Uterus (tissue), 3 donors: ENCODE measurements at regions not wholly inside any gene's neighbourhood (a gene's known extent, or its start where the extent isn't known, plus 50 kb on each side); places are given as distances from the start of the nearest gene placed in this dataset.

Experiments
- DNase-seq, 2 donors: peaks; one replicate each; pipeline ENCODE4 v3.0.0-alpha.2; 2019 to 2020
- H3K27ac ChIP-seq, 2 donors: fragments of 200-600 bp; sonication (generic); 1 replicate in 1 of 2; 2 replicates in 1 of 2; pipeline ENCODE4 v1.5.1; 2016 to 2018
- H3K27me3 ChIP-seq, 2 donors: fragments of 200-600 bp; sonication (generic); one replicate each; pipeline ENCODE4 v1.5.1; 2018 to 2019; ENCODE audit warnings: control low read depth in 1 of 2
- H3K36me3 ChIP-seq, 2 donors: fragments of 200-600 bp; sonication (generic); one replicate each; pipeline ENCODE4 v1.5.1; 2019; ENCODE audit warnings: control low read depth in 1 of 2
- H3K4me1 ChIP-seq, 2 donors: fragments of 200-600 bp; sonication (generic); one replicate each; pipeline ENCODE4 v1.5.1; 2018 to 2019; ENCODE audit warnings: control low read depth in 1 of 2
- H3K4me3 ChIP-seq, 2 donors: fragments of 200-600 bp; sonication (generic); 1 replicate in 1 of 2; 2 replicates in 1 of 2; pipeline ENCODE4 v1.5.1; 2018 to 2019; ENCODE audit warnings: mild to moderate bottlenecking in 1 of 2
- H3K9me3 ChIP-seq, 2 donors: fragments of 200-600 bp; sonication (generic); one replicate each; pipeline ENCODE4 v1.5.1; 2019; ENCODE audit warnings: control low read depth in 1 of 2
- POLR2A ChIP-seq, 2 donors: fragments of 450-650 bp; IDR thresholded peaks; one replicate each; pipeline ENCODE4 v1.6.1; 2016; ENCODE audit warnings: antibody characterized with exemption in 2 of 2, mild to moderate bottlenecking in 1 of 2, moderate library complexity in 1 of 2
- intact Hi-C: fragments of 100-400 bp; cut with DNase I; formaldehyde crosslinking; loops from one replicate; pipeline ENCODE4 v1.15.1; 2023; ENCODE audit warnings: low total_unique reads
- TF ChIP-seq, protein P1 (sequence below), 4 experiments: fragments of 200-600 bp in 2 of 4; fragments of 450-650 bp in 2 of 4; sonication (generic) in 2 of 4; IDR thresholded peaks; one replicate each; pipeline ENCODE4 v1.5.1; 2016 to 2019; ENCODE audit warnings: antibody characterized with exemption in 4 of 4, mild to moderate bottlenecking in 2 of 4, moderate library complexity in 1 of 4
- donor health status: DM: yes; HTN: yes; CAD: no.

DNA sequence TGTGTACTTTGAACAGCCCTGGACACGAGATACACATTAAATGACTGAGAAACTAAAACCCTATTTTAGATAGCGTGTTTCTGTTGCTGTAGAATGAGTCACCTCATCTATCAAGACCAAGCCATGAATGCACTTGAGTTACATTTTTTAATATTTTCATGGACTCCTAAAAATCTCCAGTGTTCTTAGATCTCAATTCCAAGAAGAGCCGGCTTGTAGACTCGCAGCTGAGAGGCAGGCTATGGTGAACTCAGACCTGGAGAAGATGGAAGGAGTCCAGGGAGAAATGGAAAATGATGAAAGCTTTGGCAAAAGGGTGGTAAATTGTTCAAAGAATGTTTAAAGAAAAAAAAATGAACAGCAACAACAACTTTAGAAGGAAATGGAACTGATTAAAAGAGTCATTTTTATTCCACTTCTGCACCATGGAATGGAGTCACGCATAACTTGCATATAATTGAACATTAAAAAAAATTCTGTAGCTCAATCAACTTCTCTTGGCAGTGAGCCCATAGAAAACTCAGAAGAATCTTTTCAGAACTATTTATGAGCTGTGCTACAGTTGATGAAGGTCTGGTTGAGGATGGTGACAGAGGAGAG is 129.8 kb downstream of the MXRA5 start:
- DNase-seq: no peak
- Histone ChIP-seq H3K36me3 (no peaks in the 10 kb centered on the region), H3K9me3 (no peaks in the 10 kb centered on the region), H3K4me1 (no peaks in the 10 kb centered on the region), H3K4me3 (no peak overlapping the region), H3K27ac (no peak overlapping the region), H3K27me3 (no peaks in the 10 kb centered on the region)
- no peak for TF ChIP-seq POLR2A (IDR thresholded peaks at IDR 0.05)
- TF ChIP-seq, protein P1, sequence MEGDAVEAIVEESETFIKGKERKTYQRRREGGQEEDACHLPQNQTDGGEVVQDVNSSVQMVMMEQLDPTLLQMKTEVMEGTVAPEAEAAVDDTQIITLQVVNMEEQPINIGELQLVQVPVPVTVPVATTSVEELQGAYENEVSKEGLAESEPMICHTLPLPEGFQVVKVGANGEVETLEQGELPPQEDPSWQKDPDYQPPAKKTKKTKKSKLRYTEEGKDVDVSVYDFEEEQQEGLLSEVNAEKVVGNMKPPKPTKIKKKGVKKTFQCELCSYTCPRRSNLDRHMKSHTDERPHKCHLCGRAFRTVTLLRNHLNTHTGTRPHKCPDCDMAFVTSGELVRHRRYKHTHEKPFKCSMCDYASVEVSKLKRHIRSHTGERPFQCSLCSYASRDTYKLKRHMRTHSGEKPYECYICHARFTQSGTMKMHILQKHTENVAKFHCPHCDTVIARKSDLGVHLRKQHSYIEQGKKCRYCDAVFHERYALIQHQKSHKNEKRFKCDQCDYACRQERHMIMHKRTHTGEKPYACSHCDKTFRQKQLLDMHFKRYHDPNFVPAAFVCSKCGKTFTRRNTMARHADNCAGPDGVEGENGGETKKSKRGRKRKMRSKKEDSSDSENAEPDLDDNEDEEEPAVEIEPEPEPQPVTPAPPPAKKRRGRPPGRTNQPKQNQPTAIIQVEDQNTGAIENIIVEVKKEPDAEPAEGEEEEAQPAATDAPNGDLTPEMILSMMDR (IDR thresholded peaks at IDR 0.05): no peak
- intact Hi-C loops: no loop called here

DNA sequence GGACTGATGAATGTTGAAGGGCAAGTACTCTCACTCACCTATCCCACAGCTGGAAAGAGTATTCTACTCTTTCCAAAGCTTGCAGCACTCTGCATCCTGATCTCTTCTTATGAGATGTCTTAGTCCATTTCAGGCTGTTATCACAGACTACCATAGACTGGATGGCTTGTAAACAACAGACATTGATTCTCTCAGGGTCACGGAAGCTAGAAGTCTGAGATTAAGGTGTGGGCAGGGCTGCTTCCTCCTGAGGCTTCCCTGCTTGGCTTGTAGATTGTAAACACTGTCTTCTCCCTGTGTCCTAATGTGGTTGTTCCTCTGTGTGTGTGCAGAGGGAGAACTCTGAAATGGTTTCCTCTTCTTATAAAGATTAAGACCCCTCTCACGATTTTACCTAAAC is 131.2 kb downstream of the MXRA5 start:
- TF ChIP-seq, protein P1 (IDR thresholded peaks at IDR 0.05): no peak
- no peak for TF ChIP-seq POLR2A (IDR thresholded peaks at IDR 0.05)
- no peak for DNase-seq
- H3K4me3 ChIP-seq: no peak overlapping the region

DNA sequence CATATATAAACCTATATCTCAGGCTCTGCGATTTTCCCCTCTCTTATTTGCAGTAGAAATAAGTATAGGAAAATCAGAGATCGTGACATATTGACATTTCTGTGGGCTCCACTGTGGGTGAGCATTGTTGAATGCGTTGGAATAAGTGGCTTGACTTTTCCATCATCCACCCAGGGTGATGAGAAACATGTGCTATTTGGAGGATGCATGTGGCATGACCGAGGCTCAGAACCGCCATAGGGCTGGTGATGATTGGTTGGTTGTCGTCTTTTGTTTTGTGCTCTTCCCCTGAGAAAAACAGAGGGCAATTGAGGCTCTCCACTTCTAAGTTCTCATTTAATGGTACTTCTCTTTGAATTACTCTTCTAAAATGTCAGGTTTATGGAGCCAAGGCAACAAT is 140.1 kb downstream of the MXRA5 start:
- no peak for TF ChIP-seq POLR2A (IDR thresholded peaks at IDR 0.05)
- TF ChIP-seq, protein P1 (IDR thresholded peaks at IDR 0.05): no peak
- Histone ChIP-seq H3K4me3 (no peak overlapping the region), H3K27me3 (no peaks in the 10 kb centered on the region), H3K4me1 (no peaks in the 10 kb centered on the region), H3K36me3 (no peaks in the 10 kb centered on the region), H3K9me3 (no peaks in the 10 kb centered on the region), H3K27ac (no peak overlapping the region)
- DNase-seq: no peak
- intact Hi-C loops: no loop called here

More for the DNA sequence above, 131.2 kb downstream of the MXRA5 start:
- intact Hi-C loops: no loop called here
- no peak overlapping the region for H3K27ac ChIP-seq
- no peaks in the 10 kb centered on the region for H3K36me3 ChIP-seq
- no peaks in the 10 kb centered on the region for H3K9me3 ChIP-seq
- H3K27me3 ChIP-seq: no peaks in the 10 kb centered on the region
- no peaks in the 10 kb centered on the region for H3K4me1 ChIP-seq

DNA sequence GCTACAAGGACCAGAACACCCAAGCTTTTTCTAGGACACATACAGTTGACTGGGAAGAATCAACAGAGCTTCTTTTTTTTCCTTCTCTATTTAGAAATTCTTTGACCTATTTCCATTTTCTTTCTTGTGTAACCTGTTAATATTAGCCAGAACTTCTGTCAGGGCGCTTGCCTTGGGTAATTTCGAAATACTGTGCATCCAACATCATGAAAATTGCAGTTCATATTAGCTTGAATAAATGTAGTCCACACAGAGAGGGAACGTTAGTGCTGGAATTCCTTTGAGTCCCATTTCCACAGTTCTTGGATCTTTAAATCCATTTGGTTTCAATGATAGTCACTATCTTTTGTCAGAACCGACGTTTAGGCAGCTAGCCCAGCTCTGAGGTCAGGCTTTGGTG is 141.8 kb downstream of the MXRA5 start:
- peaks cover 0 to 4% of the 10 kb centered on the region in 2 donors for H3K27me3 ChIP-seq
- H3K4me1 ChIP-seq: no peaks in the 10 kb centered on the region
- intact Hi-C loops: no loop called here
- no peaks in the 10 kb centered on the region for H3K36me3 ChIP-seq
- no peak overlapping the region for H3K4me3 ChIP-seq
- DNase-seq: peak in 1 of 2 donors; percentile 27
- no peak overlapping the region for H3K27ac ChIP-seq
- TF ChIP-seq POLR2A (IDR thresholded peaks at IDR 0.05): no peak
- TF ChIP-seq, protein P1 (IDR thresholded peaks at IDR 0.05): no peak
- H3K9me3 ChIP-seq: no peaks in the 10 kb centered on the region

DNA sequence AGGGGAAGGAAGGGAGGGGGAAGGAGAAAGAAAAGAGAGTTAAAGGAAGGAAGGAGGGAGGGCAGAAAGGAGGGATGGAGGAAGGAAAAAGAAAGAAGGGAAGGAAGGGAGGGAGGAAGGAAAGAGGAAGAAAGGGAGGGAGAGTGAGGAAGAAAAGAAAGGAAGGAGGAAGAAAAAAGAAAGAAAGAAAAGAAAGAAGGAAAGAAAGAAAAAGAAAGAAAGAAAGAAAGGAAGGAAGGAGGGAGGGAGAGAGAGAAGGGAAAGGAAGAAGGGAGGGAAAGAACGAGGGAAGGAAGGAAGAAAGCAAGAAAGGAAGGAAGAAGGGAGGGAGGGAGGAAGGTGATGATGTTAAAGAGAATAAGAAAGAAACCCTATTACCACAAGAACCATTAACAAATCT is 150.6 kb downstream of the MXRA5 start:
- intact Hi-C loops: no loop called here
- Histone ChIP-seq H3K27me3 (peaks cover 0 to 4% of the 10 kb centered on the region in 2 donors), H3K27ac (no peak overlapping the region), H3K4me3 (no peak overlapping the region), H3K4me1 (no peaks in the 10 kb centered on the region), H3K9me3 (no peaks in the 10 kb centered on the region), H3K36me3 (no peaks in the 10 kb centered on the region)
- TF ChIP-seq POLR2A (IDR thresholded peaks at IDR 0.05): no peak
- TF ChIP-seq, protein P1 (IDR thresholded peaks at IDR 0.05): no peak
- no peak for DNase-seq
